Right kidney (tissue), 1 donor: ENCODE measurements at regions not wholly inside any gene's neighbourhood (a gene's known extent, or its start where the extent isn't known, plus 50 kb on each side); places are given as distances from the start of the nearest gene placed in this dataset.

Experiments used
- DNase-seq: peaks from one replicate; pipeline ENCODE4 v3.0.0-alpha.2; 2016

DNA sequence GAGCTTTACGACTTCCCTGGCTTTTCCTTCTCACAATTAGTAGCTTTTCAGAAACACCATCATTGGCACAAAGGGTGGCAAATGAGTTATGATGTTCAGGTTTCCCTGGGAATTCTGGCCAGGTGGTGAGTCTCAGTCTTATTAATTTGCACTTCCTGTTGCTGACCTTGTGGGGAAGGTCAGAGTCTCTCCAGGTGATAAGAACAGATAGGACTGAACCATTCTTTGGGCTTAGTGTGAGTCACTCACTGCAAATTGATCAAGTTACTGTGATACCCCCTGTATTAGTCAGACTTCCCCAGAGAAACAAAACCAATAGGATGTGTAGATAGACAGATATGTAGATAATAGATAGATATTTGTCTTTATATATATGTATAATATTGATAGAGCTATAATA, 53.8 kb upstream of the RANBP3L start:
- no peak for DNase-seq

DNA sequence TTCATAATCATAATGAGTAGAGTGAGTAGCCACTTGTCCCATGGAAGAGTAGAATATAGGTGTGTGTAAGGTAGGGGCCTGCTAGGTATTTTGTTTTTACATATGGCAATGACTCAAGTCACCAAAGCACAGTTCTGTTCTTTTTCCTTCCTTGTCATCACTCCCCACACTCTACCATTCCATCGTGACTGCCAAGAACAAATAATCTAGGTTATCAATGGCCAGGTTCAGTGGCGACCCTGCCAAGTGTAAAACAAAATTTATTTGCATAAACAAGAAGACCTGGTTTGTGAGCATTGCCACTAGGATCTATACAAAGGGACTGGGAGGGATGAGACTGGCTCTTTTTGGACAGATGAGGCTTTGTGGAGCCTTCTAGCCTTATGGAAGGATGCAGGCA, 55.2 kb upstream of the RANBP3L start:
- DNase-seq = no peak

DNA sequence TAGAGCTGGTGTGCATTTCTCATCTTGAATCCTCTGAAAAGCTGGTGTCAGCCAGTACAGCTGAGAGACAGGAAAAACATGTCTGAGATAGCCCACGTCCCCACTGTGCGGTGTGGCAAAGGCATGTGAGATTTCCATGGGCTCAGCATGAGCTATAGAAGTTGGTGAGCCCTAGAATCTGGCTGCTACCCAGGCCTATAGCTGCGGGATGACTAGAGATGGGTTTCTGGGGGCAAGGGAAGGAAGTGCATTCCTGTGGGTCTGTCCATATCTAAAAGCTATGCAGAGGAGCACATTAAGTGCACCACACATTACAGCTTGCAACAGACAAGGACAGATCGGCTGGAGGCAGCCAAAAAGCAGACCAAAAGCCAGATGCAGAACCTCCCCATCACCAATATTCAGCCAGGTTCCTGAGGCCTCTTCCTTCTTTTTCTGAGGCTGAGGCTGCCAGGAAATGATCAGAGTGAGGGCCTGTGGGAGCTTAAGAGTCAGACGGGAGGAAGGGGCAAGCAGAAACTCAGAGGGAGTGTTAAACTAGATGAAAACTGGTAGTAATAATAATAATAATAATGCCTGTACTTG, 55.8 kb upstream of the RANBP3L start:
- no peak for DNase-seq

DNA sequence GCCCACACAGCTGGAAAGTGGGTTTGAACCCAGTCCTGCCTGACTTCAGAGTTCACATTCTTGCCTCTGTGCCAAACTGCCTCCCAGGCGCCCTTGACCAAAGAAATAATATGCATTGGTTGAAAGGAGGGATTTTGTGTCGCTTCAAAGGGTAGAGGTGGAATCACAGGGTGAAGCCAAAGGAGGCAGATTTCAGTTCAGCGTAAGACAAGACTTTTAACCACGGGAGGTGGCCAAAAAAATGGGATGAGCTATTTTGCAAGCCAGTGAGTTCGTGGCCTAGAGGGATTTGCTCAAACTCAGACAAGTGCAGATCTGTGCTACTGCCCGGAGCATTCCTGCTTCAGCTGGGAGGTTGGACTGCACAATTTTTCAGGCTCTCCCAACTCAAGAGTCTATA, 57.6 kb upstream of the RANBP3L start:
- no peak for DNase-seq

DNA sequence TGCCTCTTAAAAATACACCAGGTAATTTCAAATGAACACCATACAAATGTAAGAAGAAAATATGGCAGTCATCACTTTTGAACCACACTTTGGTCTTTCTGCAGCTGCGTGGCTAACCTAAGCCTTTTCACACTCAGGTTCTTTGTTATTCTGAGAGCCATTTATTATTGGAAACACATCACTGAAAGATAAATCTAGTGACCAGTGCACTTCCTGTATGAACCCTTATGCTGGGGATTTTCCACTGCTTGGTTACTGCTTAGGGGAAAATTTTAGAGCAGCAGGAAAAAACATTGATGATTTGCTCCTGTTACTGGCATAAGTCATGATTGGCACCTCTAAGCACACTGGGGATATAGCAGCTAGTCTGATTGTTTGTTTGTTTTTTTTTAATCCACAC, 58.6 kb upstream of the RANBP3L start:
- DNase-seq = no peak

DNA sequence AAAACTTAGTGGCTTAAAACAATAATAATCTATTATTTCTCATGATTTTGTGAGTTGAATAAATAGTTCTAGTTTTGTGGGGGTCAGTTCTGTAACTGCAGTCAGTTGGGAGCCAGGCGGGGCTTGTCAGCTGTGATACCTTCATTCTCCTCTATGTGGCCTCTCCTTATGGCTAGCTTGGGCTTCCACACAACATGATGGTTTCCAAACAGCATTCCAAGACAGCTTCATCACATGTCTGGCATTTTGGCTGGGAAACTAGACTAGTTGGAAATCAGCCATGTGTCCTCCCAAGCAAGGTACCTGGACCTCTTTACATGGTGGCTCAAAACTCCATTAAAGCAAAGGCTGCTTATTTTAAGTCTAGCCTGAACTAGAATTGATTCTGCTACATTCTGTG, 61.4 kb upstream of the RANBP3L start:
- DNase-seq = no peak

DNA sequence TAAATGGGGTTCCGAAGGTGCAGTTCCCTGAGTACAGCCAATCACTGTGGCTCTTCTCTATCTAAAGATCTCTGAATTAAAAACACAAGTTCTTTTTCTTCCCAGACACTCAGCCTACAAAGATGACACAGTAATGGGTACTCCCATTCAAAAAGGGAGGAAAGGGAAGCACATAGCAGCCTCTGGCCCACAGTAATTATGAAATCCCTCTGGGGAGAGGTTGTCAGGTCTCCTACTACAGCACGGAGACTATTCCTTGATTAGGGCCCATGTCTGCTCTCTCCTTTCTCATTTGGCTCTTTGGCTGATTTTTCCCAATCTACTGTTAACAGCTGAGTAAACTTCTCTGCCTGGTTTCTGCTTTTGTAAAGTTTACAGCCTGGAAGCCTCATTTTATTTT, 62.0 kb upstream of the RANBP3L start:
- no peak for DNase-seq

DNA sequence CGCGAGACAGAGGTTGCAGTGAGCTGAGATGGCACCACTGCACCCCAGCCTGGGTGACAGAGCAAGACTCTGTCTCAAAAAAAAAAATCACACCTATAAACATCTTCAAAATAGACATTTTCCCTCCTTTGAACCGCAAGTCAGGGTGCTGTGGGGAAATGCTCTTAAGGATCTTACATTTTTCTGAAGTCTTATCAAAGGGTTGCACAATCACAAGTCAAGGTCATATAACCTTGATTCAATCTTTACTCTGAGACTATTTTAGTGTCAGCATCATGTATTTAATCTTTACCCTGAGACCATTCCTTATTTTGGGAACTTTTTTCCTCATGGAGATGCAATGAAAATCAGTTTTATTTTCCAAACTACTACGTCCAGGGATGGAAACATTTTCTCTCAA, 62.8 kb upstream of the RANBP3L start:
- no peak for DNase-seq

DNA sequence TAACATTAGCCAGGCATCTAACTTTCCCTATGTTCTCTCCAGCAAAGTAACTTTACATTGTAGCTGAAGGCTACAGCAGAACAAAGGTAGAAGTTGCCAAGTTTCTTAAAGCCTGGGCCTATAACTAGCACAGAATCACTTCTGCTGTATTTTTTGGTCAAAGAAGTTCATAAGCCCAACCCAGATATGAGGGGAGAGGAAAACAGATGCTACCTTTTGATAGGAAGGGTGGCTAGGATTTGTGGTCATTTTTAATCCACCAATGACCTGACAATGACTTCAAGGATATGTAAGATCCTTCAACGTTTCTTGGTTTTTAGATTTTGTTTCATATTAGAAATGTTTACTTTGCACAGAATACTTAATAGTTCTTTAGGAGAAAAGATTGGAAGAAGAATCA, 64.2 kb upstream of the RANBP3L start:
- DNase-seq = no peak

DNA sequence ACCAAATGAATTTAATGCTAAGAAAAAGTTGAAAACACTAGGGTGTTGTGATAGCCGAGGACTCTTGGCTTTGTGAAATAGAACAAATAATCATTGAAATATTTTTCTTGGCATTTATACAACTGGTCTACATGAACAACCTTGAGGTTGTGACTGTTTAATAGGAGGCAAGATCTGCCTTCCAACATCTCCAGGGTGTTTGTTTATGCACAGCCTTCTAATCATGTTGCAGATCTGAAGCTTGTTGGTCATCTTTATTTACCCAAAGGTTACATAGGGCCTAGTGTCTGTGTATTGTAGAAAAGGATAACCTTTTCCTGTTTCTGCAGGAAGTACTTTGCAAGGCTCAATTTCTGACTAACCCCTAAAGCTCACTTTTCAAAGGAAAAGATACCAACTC, 65.2 kb upstream of the RANBP3L start:
- no peak for DNase-seq

DNA sequence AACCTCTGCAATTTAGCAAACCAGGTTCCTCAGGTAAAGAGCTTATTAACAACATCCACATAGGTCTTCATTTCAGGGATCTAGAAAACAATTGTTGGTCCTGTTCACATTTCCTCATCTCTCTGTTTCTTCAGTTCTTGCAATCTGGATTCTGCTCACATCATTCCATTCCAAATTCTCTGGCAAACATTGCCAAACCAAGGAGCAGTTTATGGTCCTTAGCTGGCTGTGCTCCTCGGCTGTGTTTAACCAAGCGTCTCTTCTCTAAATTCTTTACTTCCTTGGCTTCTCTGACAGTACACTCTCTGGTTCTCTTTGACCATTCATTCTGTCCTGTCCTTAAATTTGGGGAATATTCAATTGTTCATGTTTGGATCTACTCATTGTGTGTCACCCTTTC, 65.8 kb upstream of the RANBP3L start:
- no peak for DNase-seq

DNA sequence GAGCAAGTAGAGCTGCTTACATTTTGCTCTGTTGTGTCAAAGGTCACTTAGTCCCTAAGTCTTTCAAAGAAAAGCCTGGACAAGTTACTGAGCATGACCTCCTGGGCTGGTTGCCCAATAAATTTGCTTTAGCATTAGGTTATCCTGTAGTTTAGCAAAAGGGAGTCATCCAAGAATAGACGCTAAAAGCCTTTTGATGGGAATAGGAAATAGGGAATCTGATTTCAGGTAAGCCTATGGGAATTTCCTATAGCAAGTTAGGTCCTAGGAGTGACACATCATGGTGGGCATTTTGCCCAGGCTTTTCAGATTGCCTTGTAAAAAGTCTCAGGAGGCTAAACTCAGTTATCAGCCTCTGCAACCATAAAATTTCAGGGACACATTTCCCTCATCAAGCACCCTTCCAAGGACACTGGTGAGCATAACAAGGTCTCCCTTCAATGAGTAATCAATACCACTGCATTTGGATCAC, 67.6 kb upstream of the RANBP3L start:
- DNase-seq = no peak

DNA sequence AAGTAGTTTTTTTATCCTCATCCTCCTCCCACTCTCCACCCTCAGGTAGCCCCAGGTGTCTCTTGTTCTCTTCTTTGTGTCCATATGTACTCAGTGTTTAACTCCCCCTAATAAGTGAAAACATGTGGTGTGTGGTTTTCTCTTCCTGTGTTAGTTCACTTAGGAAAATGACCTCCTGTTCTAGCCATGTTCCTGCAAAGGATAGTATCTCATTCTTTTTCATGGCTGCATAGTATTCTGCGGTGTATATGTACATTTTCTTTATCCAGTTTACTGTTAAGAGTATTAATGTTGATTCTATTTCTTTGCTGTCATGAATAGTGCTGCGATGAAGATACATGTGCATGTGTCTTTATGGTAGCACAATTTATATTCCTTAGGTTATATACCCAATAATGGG, 68.4 kb upstream of the RANBP3L start:
- no peak for DNase-seq

DNA sequence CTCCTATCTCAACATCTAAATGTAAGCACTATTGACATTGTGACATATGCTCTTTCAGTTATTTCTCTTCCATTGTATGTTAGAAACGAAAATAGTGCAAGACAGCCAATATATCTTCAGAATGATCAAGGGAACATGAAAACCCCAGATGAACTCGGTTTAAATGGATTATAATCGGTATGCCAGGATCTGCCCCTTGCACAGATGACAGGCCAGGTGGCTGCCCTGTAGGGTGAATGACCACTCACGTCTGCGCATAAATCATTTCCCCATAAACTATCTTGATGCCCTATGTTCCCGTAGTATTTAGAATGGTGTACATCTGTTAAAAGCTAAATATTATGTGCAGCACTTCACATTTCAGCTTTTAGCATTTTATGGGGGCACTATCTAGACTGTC, 69.7 kb upstream of the RANBP3L start:
- DNase-seq = no peak

DNA sequence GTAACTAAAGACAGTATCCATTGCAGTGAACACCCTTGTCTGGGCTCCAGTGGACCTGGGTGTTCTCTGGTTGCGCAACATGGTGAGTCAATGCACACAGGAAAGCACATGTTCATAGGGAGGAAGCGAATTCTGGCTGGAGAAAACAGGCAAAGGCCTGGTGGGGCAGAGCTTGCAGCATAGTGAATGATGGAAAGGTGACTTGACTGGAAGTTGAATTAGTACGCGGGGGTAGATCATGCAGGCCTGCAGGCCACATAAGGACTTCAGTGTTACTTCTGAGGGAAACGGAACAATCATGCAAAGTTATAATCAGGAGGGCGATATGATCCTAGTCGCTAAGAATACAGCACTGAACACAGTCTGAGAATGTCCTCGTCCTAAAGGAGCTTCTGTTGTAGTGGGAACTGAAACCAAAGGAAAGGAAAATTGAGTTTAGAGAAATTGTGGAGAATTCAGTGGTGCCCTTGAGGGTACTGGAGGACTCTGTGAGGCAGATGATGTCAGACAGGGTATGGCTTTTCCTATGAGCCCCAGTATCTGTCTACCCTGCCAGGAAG, 71.9 kb upstream of the RANBP3L start:
- no peak for DNase-seq

DNA sequence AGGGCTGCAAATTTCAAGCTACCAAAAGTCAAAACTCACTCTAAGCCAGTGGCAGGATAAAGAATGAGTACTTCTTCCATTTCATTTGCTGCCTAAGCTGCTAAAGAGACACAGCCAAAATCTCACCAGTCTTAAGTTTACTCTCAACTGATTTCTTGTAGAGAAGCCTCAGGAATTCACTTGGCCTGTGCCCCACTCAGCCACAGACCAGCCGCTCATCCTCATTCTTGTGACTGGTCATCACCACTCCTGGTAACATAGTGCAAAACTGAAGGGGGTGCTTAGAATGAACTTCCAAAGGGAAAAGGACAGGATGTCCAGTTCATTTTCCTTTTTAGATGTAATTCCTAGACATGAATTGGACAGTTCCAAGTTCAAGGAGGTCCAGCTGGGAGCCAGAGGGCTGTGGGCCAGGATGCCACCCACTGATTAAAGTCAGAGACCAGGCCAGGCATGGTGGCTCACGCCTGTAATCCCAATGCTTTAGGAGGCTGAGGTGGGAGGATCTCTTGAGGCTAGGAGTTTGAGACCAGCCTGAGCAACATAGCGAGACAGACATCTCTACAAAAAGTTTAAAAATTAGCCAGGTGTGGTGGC, 72.7 kb upstream of the RANBP3L start:
- no peak for DNase-seq

DNA sequence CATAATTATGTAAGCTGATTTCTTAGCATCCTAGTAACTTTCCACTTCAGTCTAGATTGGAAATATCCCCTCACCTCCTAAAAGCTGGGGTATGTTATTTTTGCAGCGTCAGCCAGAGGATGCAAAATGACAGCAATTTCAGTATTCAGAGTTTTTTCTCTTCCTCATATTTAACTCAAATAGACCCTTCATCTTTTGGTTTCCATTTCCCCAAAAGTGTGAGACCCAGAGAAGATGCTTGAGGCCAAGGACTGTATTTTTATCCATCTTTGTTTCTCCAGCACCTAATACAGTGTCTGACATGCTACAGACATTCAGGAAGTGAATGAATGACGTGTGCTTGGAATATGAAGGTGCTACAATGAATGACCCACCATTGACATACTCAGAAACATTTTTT, 75.5 kb upstream of the RANBP3L start:
- no peak for DNase-seq

DNA sequence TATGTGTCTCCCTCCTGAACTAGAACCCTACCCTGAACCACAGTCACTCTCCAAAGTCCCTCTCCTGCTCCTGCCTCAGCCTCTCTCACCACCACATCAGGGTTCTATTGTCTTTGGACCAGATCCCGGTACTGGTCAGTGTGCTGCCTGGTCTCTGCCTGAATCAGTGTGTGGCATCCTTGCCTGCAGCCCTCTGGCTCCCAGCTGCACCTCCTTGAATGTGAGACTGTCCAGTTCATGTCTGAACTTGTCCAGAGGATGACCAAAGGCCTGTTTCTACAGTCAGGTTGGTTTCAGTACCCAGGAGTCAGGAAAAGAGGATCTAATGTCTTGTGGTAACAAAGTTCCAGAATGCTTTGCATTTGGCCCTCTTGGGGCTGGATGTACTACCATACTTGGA, 76.8 kb upstream of the RANBP3L start:
- no peak for DNase-seq

DNA sequence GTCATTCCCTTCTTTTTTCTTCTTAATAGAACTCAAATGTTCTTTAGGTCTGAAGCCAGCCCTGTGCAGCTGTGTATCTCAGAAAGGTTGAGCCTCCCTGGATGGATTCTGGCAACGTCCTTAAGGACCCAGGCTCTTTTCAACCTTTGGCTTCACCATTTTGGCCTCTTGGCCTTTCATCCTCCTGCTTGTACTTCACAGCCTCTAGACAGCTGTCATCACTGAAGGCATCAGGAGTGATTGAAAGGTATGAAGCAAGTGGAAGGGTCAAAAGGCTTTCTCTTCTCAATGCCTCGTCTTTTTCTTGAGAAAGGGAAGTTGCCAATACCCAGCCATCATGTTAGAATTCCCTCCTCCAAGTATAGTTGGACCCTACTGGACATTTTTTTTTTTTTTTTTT, 81.2 kb upstream of the RANBP3L start:
- DNase-seq = no peak

DNA sequence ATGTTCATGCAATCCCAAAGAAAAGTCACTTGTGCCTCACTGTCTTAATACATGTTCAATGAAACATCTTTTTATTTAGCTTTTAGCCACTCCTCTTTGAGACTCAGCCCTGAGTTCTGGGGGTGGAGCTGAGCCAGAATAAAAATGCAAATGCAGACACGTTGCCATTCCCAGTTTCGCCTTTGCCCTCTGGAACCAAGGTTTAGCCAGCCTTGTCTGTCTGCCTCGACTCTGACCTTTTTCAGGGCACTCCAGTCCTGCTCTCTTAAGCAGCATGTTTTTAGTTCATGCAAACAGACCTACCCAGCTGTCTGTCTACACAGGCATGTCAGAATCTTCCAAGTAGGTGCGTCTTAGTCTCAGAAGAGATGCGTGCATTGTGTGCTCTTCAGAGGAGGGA, 82.2 kb upstream of the RANBP3L start:
- DNase-seq = no peak

DNA sequence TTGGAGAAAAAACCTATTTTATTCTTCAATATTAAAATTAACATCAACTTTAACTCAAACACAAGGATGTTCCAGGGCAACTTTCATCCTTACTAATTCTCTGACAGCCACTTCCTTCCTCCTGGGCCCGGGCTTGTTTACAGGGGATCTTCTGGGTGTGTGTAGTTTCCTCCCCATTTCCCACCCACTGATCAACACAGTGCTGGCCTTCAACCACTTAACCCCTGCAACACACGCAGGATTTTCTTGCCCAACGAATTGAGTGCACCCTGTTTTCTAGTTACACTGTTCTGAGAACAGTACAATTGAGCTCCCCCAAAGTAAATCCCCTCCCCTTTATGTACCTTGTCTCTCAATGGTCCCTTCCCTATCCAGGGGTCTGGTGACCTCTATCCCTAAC, 83.1 kb upstream of the RANBP3L start:
- DNase-seq = no peak

DNA sequence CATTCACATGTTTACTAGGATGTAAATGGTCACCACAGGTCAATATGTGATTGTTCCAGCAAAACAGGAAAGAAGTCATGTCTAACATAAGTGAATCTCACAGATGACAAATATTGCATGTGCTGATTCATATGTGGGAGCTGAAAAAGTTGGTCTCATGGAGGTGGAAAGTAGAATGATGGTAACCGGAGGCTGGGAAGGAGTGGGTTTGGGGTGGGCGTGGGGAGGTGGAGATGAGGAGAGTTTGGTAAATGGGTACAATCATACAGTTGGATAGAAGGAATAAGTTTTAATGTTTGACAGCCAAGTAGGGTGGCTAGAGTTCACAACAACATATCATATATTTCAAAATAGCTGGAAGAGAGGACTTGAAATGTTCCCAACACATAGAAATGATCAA, 83.8 kb upstream of the RANBP3L start:
- no peak for DNase-seq

DNA sequence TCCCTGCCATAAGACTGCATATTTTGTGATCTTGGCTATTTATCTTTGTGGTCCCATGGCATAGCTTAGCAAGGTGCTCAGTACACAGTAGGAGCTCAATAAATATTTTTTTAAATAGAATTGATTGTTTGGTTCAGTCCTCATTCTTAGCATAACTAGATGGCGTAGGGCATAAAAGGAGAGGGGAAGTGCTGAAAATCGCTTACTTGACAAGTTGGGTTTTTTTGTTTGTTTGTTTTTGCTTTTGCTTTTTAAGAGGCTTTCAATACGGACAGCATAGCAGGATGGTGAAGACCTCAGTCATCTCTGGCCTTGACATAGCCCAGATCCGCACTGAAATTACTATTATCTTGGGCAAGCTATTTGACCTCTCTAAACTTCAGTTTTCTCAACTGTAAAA, 86.6 kb upstream of the RANBP3L start:
- DNase-seq = no peak

DNA sequence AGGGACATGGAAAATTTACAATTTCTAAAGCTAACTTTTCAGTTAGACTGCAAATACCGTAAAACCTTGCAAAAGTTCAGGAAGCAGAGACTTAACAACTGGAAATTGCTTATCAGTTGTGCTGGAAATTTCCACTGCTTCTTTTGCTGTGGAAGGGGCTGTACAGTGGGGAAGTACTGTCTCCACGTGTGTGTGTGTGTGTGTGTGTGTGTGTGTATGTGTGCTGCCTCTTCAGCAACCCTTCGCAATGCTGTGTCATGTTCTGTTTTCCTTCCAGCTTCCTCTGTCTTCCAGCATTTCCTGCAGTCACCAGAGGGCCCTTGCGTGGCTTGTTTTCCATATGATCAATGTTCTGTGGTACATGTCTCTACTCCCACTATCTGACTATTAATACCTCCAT, 87.5 kb upstream of the RANBP3L start:
- no peak for DNase-seq

DNA sequence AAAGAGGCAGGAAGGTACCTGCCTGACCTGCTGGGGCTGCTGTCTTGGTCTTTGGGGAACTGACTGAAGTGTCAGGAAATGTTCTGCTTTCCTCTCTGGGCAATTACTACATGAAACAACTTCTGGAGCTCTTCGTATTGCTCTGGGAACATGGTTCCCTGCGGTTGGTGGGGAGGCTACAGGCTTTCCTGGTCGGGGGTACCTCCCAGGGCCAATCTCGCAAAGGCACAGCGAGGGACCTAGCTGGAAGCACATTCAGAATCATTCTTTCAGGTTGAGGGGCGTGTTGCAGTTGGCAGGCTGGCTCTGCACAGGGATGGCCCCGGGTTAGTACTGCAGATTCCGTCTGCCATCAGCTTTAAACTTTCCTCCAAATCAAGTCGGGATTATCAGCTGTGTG, 88.9 kb upstream of the RANBP3L start:
- DNase-seq = no peak
